GM21786 (cell line): ENCODE measurements at regions not wholly inside any gene's neighbourhood (a gene's known extent, or its start where the extent isn't known, plus 50 kb on each side); places are given as distances from the start of the nearest gene placed in this dataset.

ENCODE experiments used
- ATAC-seq: cut with Tn5 transposase; IDR thresholded peaks from one replicate; pipeline ENCODE4 v1.9.1; 2021; ENCODE audit not compliant: unreplicated experiment

- ATAC-seq, result no peak
Measured at GRCh38 chr10:78756604-78757343, 312.0 kb upstream of the ZMIZ1 start.

GRCh38 chr10:78757344-78757925, 311.3 kb upstream of the ZMIZ1 start:
- ATAC-seq, result no peak

GRCh38 chr10:78758176-78758575, 310.6 kb upstream of the ZMIZ1 start:
- ATAC-seq, result no peak

- no peak for ATAC-seq
Measured at GRCh38 chr10:78759456-78760120, 309.2 kb upstream of the ZMIZ1 start.

- no peak for ATAC-seq
Measured at GRCh38 chr10:78760463-78761310, 308.1 kb upstream of the ZMIZ1 start.

- ATAC-seq, result no peak
Measured at GRCh38 chr10:78761311-78761781, 307.4 kb upstream of the ZMIZ1 start.

GRCh38 chr10:78762086-78762630, 306.6 kb upstream of the ZMIZ1 start:
- ATAC-seq, result no peak

- ATAC-seq, result no peak
Measured at GRCh38 chr10:78763234-78763633, 305.5 kb upstream of the ZMIZ1 start.

- no peak for ATAC-seq
Measured at GRCh38 chr10:78763651-78764395, 304.9 kb upstream of the ZMIZ1 start.

GRCh38 chr10:78764436-78764835, 304.3 kb upstream of the ZMIZ1 start:
- no peak for ATAC-seq

- ATAC-seq, result no peak
Measured at GRCh38 chr10:78764846-78765430, 303.8 kb upstream of the ZMIZ1 start.

GRCh38 chr10:78765726-78766335, 302.9 kb upstream of the ZMIZ1 start:
- no peak for ATAC-seq

GRCh38 chr10:78766603-78767002, 302.2 kb upstream of the ZMIZ1 start:
- no peak for ATAC-seq

- no peak for ATAC-seq
Measured at GRCh38 chr10:78768041-78768835, 300.5 kb upstream of the ZMIZ1 start.

- no peak for ATAC-seq
Measured at GRCh38 chr10:78768876-78769275, 299.9 kb upstream of the ZMIZ1 start.

- ATAC-seq, result no peak
Measured at GRCh38 chr10:78769526-78769925, 299.2 kb upstream of the ZMIZ1 start.

GRCh38 chr10:78770167-78771090, 298.3 kb upstream of the ZMIZ1 start:
- no peak for ATAC-seq

- no peak for ATAC-seq
Measured at GRCh38 chr10:78771260-78771659, 297.5 kb upstream of the ZMIZ1 start.
